OCI-LY1 (cell line): ENCODE measurements at regions not wholly inside any gene's neighbourhood (a gene's known extent, or its start where the extent isn't known, plus 50 kb on each side); places are given as distances from the start of the nearest gene placed in this dataset.

Source experiments
- H2AFZ ChIP-seq: fragments of 200-600 bp; sonication (generic), shearing (Covaris generic); 2 replicates; pipeline ENCODE4 v1.6.0; 2014; ENCODE audit warnings: antibody characterized with exemption, mild to moderate bottlenecking, low read length
- H3F3A ChIP-seq: fragments of 200-600 bp; sonication (generic), shearing (Covaris generic); 2 replicates; pipeline ENCODE4 v1.6.0; 2014; ENCODE audit warnings: mild to moderate bottlenecking, antibody characterized with exemption, low read length, moderate library complexity; ENCODE audit not compliant: insufficient read depth
- H3K27ac ChIP-seq: fragments of 200-600 bp; sonication (generic); 2 replicates; pipeline ENCODE4 v1.5.1; 2014; ENCODE audit warnings: low read length, mixed run types, mild to moderate bottlenecking, low read depth; ENCODE audit not compliant: poor library complexity, severe bottlenecking
- H3K27me3 ChIP-seq: fragments of 200-600 bp; sonication (generic); 2 replicates; pipeline ENCODE4 v1.6.0; 2014; ENCODE audit warnings: antibody characterized with exemption, mild to moderate bottlenecking, low read length, moderate library complexity; ENCODE audit not compliant: insufficient read depth
- H3K36me3 ChIP-seq: fragments of 200-600 bp; sonication (generic); 2 replicates; pipeline ENCODE4 v1.6.1; 2014; ENCODE audit warnings: mild to moderate bottlenecking, antibody characterized with exemption, low read length, moderate library complexity, mixed read lengths; ENCODE audit not compliant: insufficient read depth
- H3K4me1 ChIP-seq: fragments of 200-600 bp; sonication (generic); 2 replicates; pipeline ENCODE4 v1.5.1; 2014; ENCODE audit warnings: mild to moderate bottlenecking, low read length, moderate library complexity; ENCODE audit not compliant: insufficient read depth, severe bottlenecking
- H3K4me2 ChIP-seq: fragments of 200-600 bp; sonication (generic), shearing (Covaris generic); 2 replicates; pipeline ENCODE4 v1.6.1; 2014; ENCODE audit warnings: low read length
- H3K4me3 ChIP-seq: fragments of 200-600 bp; sonication (generic); 2 replicates; pipeline ENCODE4 v1.5.1; 2014; ENCODE audit warnings: low read length, low read depth, mild to moderate bottlenecking, mixed read lengths; ENCODE audit not compliant: poor library complexity, severe bottlenecking
- H3K79me2 ChIP-seq: fragments of 200-600 bp; shearing (Covaris generic); 2 replicates; pipeline ENCODE4 v1.6.1; 2016; ENCODE audit warnings: mixed run types, low read length, mixed read lengths; ENCODE audit not compliant: insufficient read depth
- H3K9ac ChIP-seq: fragments of 200-600 bp; sonication (generic), shearing (Covaris generic); 2 replicates; pipeline ENCODE4 v1.6.1; 2014; ENCODE audit warnings: mild to moderate bottlenecking, low read length, mixed read lengths
- H3K9me2 ChIP-seq: fragments of 200-600 bp; sonication (generic), shearing (Covaris generic); 2 replicates; pipeline ENCODE4 v1.6.1; 2014; ENCODE audit warnings: low read depth, mild to moderate bottlenecking, low read length, mixed read lengths
- H3K9me3 ChIP-seq: fragments of 200-600 bp; shearing (Covaris generic); 2 replicates; pipeline ENCODE4 v1.6.1; 2014; ENCODE audit warnings: low read length, mixed read lengths
- H4K20me1 ChIP-seq: fragments of 200-600 bp; sonication (generic), shearing (Covaris generic); 2 replicates; pipeline ENCODE4 v1.6.0; 2016; ENCODE audit warnings: mild to moderate bottlenecking, low read length; ENCODE audit not compliant: insufficient read depth
- EZH2 ChIP-seq: fragments of 200-600 bp; sonication (generic), shearing (Covaris generic); IDR thresholded peaks from 2 replicates; pipeline ENCODE4 v1.8.0; 2017; ENCODE audit warnings: borderline replicate concordance, mixed run types, mild to moderate bottlenecking, antibody characterized with exemption, low read length, moderate library complexity, mixed read lengths
- TF ChIP-seq, protein P1 (sequence below): fragments of 200-600 bp; sonication (generic), shearing (Covaris generic); IDR thresholded peaks from 2 replicates; pipeline ENCODE4 v1.5.1; 2017; ENCODE audit warnings: mild to moderate bottlenecking, antibody characterized with exemption, low read length, moderate library complexity, mixed read lengths

DNA sequence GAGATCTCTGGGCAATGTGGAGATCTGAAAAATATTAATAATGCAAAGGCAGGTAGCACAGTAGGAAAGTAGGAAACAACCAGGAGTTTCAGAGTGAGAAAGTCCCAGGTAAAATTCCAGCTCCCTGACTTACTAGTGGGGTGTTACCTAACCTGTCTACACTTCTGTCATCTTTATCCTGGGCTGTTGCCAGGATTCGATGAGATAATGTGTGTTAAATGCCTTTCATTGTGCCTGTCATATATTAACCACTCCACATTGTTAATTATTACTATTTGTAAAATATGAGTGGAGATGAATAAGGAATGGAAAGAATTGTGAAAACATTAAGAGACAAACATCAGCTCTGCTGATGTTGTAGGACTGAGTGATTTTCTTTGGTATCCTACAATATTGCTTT lies 50.0 kb upstream of the FRMD4A start:
- no peaks in the 10 kb centered on the region for H3K4me1 ChIP-seq
- TF ChIP-seq, protein P1, sequence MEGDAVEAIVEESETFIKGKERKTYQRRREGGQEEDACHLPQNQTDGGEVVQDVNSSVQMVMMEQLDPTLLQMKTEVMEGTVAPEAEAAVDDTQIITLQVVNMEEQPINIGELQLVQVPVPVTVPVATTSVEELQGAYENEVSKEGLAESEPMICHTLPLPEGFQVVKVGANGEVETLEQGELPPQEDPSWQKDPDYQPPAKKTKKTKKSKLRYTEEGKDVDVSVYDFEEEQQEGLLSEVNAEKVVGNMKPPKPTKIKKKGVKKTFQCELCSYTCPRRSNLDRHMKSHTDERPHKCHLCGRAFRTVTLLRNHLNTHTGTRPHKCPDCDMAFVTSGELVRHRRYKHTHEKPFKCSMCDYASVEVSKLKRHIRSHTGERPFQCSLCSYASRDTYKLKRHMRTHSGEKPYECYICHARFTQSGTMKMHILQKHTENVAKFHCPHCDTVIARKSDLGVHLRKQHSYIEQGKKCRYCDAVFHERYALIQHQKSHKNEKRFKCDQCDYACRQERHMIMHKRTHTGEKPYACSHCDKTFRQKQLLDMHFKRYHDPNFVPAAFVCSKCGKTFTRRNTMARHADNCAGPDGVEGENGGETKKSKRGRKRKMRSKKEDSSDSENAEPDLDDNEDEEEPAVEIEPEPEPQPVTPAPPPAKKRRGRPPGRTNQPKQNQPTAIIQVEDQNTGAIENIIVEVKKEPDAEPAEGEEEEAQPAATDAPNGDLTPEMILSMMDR: no peak
- no peak for TF ChIP-seq EZH2
- H3K79me2 ChIP-seq: no peaks in the 10 kb centered on the region
- no peaks in the 10 kb centered on the region for H3K9me3 ChIP-seq
- H3K27me3 ChIP-seq: peaks cover 5% of the 10 kb centered on the region; the same call in 1 of the 2 replicates
- H4K20me1 ChIP-seq: no peaks in the 10 kb centered on the region
- H3K27ac ChIP-seq: no peak overlapping the region
- H3K36me3 ChIP-seq: no peaks in the 10 kb centered on the region
- no peaks in the 10 kb centered on the region for H3K9me2 ChIP-seq
- no peak overlapping the region for H3K9ac ChIP-seq
- no peak overlapping the region for H3K4me2 ChIP-seq
- H2AFZ ChIP-seq: no peak overlapping the region
- H3K4me3 ChIP-seq: no peak overlapping the region
- no peaks in the 10 kb centered on the region for H3F3A ChIP-seq
